ENCODE measurements at regions not wholly inside any gene's neighbourhood (a gene's known extent, or its start where the extent isn't known, plus 50 kb on each side); places are given as distances from the start of the nearest gene placed in this dataset.

- no peak for DNase-seq (ENCODE audit: low spot score in 2 of 2, unreplicated experiment in 2 of 2)
- no peaks in the 10 kb centered on the region for H3K27me3 Mint-ChIP-seq (ENCODE audit: low read depth)
- H3K4me3 Mint-ChIP-seq = no peak overlapping the region
- H3K4me1 Mint-ChIP-seq = no peaks in the 10 kb centered on the region
- peaks cover 14% of the 10 kb centered on the region for H3K9me3 Mint-ChIP-seq
- no peak overlapping the region for H3K27ac Mint-ChIP-seq
- TF ChIP-seq, protein P1, sequence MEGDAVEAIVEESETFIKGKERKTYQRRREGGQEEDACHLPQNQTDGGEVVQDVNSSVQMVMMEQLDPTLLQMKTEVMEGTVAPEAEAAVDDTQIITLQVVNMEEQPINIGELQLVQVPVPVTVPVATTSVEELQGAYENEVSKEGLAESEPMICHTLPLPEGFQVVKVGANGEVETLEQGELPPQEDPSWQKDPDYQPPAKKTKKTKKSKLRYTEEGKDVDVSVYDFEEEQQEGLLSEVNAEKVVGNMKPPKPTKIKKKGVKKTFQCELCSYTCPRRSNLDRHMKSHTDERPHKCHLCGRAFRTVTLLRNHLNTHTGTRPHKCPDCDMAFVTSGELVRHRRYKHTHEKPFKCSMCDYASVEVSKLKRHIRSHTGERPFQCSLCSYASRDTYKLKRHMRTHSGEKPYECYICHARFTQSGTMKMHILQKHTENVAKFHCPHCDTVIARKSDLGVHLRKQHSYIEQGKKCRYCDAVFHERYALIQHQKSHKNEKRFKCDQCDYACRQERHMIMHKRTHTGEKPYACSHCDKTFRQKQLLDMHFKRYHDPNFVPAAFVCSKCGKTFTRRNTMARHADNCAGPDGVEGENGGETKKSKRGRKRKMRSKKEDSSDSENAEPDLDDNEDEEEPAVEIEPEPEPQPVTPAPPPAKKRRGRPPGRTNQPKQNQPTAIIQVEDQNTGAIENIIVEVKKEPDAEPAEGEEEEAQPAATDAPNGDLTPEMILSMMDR (IDR thresholded peaks at IDR 0.05; ENCODE audit: unreplicated experiment) = no peak
- H3K36me3 Mint-ChIP-seq = no peaks in the 10 kb centered on the region
Measured at GRCh38 chr5:159610966-159611579, 280.8 kb upstream of the IL12B start.

DNA sequence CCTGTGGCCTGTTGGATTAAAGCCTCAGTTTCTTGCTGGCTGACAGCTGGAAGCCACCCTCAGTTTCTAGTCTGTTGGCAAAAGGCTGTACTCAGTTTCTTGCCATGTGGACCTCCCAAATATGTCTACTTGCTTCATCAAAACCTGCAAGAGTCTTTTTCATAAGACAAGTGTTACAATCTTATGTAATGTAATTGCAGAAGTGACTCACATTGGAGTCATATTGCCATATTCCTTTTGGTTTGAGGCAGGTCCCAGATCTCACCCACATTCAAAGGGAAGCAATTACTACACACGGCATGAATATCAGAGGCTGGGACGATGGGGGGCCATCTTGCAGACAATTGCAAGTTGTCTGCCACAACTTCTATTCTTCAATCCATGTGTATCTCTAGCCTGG lies 286.7 kb upstream of the IL12B start:
- Mint-ChIP-seq H3K4me1 (peaks cover 18% of the 10 kb centered on the region), H3K27me3 (ENCODE audit: low read depth) (no peaks in the 10 kb centered on the region), H3K36me3 (peaks cover 2% of the 10 kb centered on the region), H3K4me3 (no peak overlapping the region), H3K27ac (no peak overlapping the region), H3K9me3 (peaks cover 4% of the 10 kb centered on the region)
- TF ChIP-seq, protein P1 (IDR thresholded peaks at IDR 0.05; ENCODE audit: unreplicated experiment) = no peak
- DNase-seq (ENCODE audit: low spot score in 2 of 2, unreplicated experiment in 2 of 2) = no peak

GRCh38 chr5:159619826-159620225 lies 289.5 kb upstream of the IL12B start:
- peaks cover 8% of the 10 kb centered on the region for H3K36me3 Mint-ChIP-seq
- H3K27ac Mint-ChIP-seq = peak overlapping the region; percentile 11
- no peak overlapping the region for H3K4me3 Mint-ChIP-seq

DNA sequence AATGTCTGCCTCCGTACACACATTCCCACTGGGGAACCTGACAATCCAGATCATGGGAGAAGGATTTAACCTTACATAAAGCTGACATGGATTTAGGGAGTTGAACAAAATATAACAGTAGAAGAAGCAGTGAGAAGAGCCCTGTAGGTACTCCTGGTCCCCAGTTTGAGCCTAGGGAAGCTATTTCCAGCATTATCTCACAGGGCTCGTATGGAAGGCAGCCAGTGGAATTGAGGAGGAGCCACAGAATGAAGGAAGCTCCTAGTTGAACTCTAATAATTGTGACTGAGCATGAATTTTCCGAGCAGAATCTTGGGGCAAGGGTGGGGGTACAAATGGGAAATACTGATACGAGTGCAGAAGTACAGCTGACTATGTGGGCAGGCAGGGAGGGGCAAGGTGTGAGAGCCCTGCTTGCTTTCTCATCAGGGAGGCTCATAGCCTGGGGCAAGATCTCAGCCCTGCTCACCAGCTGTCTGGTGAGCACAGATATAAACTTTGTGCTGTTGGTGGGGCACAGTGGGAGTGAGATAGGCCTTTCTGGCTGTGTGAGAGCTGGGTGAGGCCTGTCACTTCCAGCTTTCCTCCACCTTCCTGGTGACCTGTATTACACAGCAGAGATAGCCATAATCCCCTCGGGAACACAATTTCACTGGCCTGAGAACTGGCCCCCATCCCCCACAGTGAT lies 290.7 kb upstream of the IL12B start:
- no peak for DNase-seq (ENCODE audit: low spot score in 2 of 2, unreplicated experiment in 2 of 2)
- Mint-ChIP-seq H3K27ac (no peak overlapping the region), H3K27me3 (ENCODE audit: low read depth) (no peaks in the 10 kb centered on the region)

More at GRCh38 chr5:159619826-159620225, 289.5 kb upstream of the IL12B start:
- H3K9me3 Mint-ChIP-seq = peaks cover 29% of the 10 kb centered on the region
- TF ChIP-seq, protein P1 (IDR thresholded peaks at IDR 0.05; ENCODE audit: unreplicated experiment) = no peak
- no peak for DNase-seq (ENCODE audit: low spot score in 2 of 2, unreplicated experiment in 2 of 2)
- peaks cover 18% of the 10 kb centered on the region for H3K4me1 Mint-ChIP-seq
- no peaks in the 10 kb centered on the region for H3K27me3 Mint-ChIP-seq (ENCODE audit: low read depth)

DNA sequence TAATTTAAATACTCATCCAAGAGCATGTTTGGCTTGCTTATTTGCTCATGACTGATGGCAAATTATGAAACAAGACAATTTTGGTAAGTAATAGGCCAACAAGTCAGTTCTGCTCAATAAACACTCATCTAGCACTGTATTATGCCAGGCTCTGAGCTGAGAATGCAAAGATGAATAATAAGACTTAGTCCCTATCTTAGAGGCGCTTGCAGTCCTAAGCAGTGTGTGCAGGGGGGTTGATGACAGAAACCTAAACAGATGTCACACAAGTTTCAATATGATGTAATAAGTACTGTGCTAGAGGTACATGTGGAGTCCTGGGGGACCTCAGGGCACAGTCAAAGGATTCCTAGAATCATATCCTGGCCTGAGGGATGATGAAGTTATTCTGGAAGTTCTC lies 287.6 kb upstream of the ADRA1B start:
- no peak overlapping the region for H3K27ac Mint-ChIP-seq
- TF ChIP-seq, protein P1 (IDR thresholded peaks at IDR 0.05; ENCODE audit: unreplicated experiment) = no peak
- H3K36me3 Mint-ChIP-seq = peaks cover 2% of the 10 kb centered on the region
- no peaks in the 10 kb centered on the region for H3K27me3 Mint-ChIP-seq (ENCODE audit: low read depth)
- no peak overlapping the region for H3K4me3 Mint-ChIP-seq
- H3K9me3 Mint-ChIP-seq = peaks cover 31% of the 10 kb centered on the region
- DNase-seq (ENCODE audit: low spot score in 2 of 2, unreplicated experiment in 2 of 2) = no peak
- H3K4me1 Mint-ChIP-seq = no peaks in the 10 kb centered on the region

More for the DNA sequence above, 290.7 kb upstream of the IL12B start:
- Mint-ChIP-seq H3K4me1 (peaks cover 18% of the 10 kb centered on the region), H3K4me3 (no peak overlapping the region), H3K9me3 (peaks cover 40% of the 10 kb centered on the region), H3K36me3 (peaks cover 8% of the 10 kb centered on the region)
- TF ChIP-seq, protein P1 (IDR thresholded peaks at IDR 0.05; ENCODE audit: unreplicated experiment) = no peak

Data from mesothelial cell of epicardium (in vitro differentiated cells).